HL-60 (cell line): ENCODE measurements at regions not wholly inside any gene's neighbourhood (a gene's known extent, or its start where the extent isn't known, plus 50 kb on each side); places are given as distances from the start of the nearest gene placed in this dataset.

Experiments used
- DNase-seq, 2 experiments: peaks; one replicate each; pipeline ENCODE4 v3.0.0-alpha.2; 2010 to 2020; ENCODE audit warnings: low read depth in 1 of 2, low spot score in 1 of 2
- H3K27ac ChIP-seq: fragments of 250-450 bp; sonication (Bioruptor Pico); replicated peaks from 2 replicates; pipeline ENCODE4 v1.5.1; 2020; ENCODE audit warnings: mild to moderate bottlenecking, moderate library complexity
- H3K27me3 ChIP-seq: fragments of 250-450 bp; sonication (Bioruptor Pico); 2 replicates; pipeline ENCODE4 v1.5.1; 2021; ENCODE audit warnings: mild to moderate bottlenecking, moderate library complexity; ENCODE audit not compliant: insufficient read depth, poor library complexity, severe bottlenecking
- H3K4me3 ChIP-seq: replicated peaks from 2 replicates; pipeline ENCODE4 v1.5.1; 2011; ENCODE audit warnings: mild to moderate bottlenecking, control low read depth, low read length; ENCODE audit not compliant: insufficient read depth
- GABPA ChIP-seq: IDR thresholded peaks from 2 replicates; pipeline ENCODE4 v1.6.1; 2012; ENCODE audit warnings: low read depth
- POLR2AphosphoS5 ChIP-seq: IDR thresholded peaks from 2 replicates; pipeline ENCODE4 v1.6.1; 2012; ENCODE audit warnings: low read depth
- SPI1 ChIP-seq: IDR thresholded peaks from 2 replicates; pipeline ENCODE4 v1.6.1; 2012; ENCODE audit warnings: low read depth, mild to moderate bottlenecking, borderline replicate concordance
- TF ChIP-seq, protein P1 (sequence below): IDR thresholded peaks from 2 replicates; pipeline ENCODE4 v1.6.1; 2012; ENCODE audit warnings: low read depth; ENCODE audit not compliant: insufficient replicate concordance
- TF ChIP-seq, protein P2 (sequence below): IDR thresholded peaks from one replicate; pipeline ENCODE4 v1.5.1; 2011; ENCODE audit warnings: low read length, control low read depth, inconsistent platforms; ENCODE audit not compliant: insufficient read depth

DNA sequence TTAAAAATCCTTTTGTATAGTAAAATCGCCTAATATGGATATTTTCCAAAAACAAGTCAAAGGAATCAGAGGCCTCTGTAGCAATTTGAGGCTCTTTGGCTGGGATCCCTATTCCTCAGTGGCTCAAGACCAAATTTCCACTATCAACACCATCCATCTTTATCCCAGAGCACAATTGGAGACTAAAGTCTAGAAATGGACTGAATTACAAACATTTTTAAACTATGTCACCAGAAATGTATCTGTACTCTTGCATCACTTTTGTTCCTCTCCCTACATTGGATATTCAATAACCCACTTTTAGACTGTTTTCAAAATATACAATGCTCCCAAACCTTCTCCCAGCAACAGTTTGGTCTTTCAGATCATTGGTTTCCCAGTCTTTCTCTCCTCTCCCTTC lies 140.4 kb upstream of the KLHL29 start:
- no peak overlapping the region for H3K27ac ChIP-seq
- H3K4me3 ChIP-seq, result no peak overlapping the region
- H3K27me3 ChIP-seq, result no peaks in the 10 kb centered on the region
- DNase-seq, result no peak
- TF ChIP-seq GABPA (no peak), POLR2AphosphoS5 (no peak), SPI1 (no peak)
- TF ChIP-seq, protein P1, sequence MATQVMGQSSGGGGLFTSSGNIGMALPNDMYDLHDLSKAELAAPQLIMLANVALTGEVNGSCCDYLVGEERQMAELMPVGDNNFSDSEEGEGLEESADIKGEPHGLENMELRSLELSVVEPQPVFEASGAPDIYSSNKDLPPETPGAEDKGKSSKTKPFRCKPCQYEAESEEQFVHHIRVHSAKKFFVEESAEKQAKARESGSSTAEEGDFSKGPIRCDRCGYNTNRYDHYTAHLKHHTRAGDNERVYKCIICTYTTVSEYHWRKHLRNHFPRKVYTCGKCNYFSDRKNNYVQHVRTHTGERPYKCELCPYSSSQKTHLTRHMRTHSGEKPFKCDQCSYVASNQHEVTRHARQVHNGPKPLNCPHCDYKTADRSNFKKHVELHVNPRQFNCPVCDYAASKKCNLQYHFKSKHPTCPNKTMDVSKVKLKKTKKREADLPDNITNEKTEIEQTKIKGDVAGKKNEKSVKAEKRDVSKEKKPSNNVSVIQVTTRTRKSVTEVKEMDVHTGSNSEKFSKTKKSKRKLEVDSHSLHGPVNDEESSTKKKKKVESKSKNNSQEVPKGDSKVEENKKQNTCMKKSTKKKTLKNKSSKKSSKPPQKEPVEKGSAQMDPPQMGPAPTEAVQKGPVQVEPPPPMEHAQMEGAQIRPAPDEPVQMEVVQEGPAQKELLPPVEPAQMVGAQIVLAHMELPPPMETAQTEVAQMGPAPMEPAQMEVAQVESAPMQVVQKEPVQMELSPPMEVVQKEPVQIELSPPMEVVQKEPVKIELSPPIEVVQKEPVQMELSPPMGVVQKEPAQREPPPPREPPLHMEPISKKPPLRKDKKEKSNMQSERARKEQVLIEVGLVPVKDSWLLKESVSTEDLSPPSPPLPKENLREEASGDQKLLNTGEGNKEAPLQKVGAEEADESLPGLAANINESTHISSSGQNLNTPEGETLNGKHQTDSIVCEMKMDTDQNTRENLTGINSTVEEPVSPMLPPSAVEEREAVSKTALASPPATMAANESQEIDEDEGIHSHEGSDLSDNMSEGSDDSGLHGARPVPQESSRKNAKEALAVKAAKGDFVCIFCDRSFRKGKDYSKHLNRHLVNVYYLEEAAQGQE, result no peak
- TF ChIP-seq, protein P2, sequence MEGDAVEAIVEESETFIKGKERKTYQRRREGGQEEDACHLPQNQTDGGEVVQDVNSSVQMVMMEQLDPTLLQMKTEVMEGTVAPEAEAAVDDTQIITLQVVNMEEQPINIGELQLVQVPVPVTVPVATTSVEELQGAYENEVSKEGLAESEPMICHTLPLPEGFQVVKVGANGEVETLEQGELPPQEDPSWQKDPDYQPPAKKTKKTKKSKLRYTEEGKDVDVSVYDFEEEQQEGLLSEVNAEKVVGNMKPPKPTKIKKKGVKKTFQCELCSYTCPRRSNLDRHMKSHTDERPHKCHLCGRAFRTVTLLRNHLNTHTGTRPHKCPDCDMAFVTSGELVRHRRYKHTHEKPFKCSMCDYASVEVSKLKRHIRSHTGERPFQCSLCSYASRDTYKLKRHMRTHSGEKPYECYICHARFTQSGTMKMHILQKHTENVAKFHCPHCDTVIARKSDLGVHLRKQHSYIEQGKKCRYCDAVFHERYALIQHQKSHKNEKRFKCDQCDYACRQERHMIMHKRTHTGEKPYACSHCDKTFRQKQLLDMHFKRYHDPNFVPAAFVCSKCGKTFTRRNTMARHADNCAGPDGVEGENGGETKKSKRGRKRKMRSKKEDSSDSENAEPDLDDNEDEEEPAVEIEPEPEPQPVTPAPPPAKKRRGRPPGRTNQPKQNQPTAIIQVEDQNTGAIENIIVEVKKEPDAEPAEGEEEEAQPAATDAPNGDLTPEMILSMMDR, result no peak

DNA sequence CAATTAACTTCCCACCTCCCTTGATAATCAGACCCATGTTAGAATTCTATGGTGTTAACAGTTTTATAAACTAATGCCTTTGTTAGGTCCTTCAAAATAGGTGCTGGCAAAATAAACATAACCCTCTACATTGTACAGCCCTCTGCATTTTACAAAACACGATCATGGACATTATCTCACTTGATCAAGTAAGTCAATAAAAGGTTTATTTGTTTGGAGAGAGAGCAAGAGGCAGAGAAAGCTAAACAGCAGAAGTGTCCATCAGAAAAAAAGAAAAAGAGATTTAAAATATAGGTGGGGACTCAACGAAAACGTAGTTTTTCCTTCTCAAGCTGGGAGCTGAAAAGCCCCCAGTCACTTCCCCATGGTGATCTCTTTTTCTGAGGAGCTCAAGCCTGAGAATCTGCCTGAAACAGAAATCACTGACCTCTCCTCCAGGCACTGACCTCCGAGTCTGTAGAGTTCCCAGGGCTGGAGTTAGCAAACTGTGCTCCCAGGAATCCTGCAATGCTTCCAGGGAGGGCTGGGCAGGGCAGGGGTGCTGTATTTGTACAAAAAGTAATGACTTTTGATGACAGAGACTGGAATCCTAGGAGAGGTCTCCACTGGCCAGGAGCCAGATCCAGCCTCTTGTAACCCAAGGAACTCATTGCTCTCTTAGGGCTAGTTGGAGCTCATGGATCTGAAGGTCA lies 137.8 kb upstream of the KLHL29 start:
- H3K4me3 ChIP-seq, result no peak overlapping the region
- no peak overlapping the region for H3K27ac ChIP-seq
- TF ChIP-seq POLR2AphosphoS5 (no peak), GABPA (no peak), SPI1 (no peak)
- TF ChIP-seq, protein P1, result no peak
- TF ChIP-seq, protein P2, result no peak
- H3K27me3 ChIP-seq, result no peaks in the 10 kb centered on the region
- no peak for DNase-seq

DNA sequence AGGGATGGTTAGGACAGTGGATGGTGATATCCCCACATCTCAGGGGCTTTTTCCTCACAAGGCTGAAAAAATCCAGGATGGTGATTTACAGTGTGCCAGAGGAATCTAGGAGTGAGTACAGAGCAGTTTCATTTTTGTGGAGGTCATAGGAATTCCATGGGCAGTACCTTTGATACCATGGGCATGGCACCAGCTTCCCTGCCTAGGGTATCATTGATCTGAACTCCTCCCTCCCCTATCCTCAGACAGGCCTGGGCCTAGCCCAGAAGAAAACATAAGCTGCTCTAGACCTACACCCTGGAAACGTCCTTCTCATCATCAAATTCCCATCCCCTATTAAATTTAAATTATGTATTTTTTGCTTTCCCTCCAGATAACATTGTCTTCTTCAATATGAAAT lies 136.3 kb upstream of the KLHL29 start:
- Histone ChIP-seq H3K27me3 (no peaks in the 10 kb centered on the region), H3K27ac (no peak overlapping the region), H3K4me3 (no peak overlapping the region)
- TF ChIP-seq GABPA, result no peak
- DNase-seq, result no peak

DNA sequence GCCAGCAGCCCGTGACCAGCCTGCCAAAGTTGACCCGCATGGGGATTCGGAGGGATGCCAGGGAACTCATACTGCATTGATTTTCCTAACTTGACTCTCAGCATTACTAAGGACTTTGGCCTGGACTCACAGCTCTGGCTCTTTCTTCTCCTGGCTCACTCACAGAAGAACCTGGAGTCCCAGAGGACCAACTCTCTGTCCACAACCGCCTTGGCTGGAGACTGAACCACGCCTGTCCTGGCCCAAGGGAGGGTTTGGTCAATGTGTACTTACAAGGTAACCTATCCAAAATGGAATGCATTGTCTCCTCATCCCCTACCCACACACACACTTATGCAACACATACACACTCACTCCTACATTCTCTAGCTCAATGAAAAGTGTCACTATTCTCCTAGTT lies 135.6 kb upstream of the KLHL29 start:
- TF ChIP-seq GABPA (no peak), SPI1 (no peak), POLR2AphosphoS5 (no peak)
- TF ChIP-seq, protein P2, result no peak
- TF ChIP-seq, protein P1, result no peak
- Histone ChIP-seq H3K27me3 (no peaks in the 10 kb centered on the region), H3K27ac (no peak overlapping the region), H3K4me3 (no peak overlapping the region)
- DNase-seq, result no peak
